ENCODE measurements at regions not wholly inside any gene's neighbourhood (a gene's known extent, or its start where the extent isn't known, plus 50 kb on each side); places are given as distances from the start of the nearest gene placed in this dataset.

GRCh38 chr2:117536139-117536538 lies 278.4 kb upstream of the DDX18 start:
- peak; percentile 29 for DNase-seq
- H3K9me3 ChIP-seq (ENCODE audit: low read length) = no peaks in the 10 kb centered on the region
- no peak overlapping the region for H3K9ac ChIP-seq (ENCODE audit: low read length)
- peak; percentile 27; the same call in 1 of the 2 replicates for ATAC-seq
- H3K27me3 ChIP-seq (ENCODE audit: low read length) = no peaks in the 10 kb centered on the region
- peak; percentile 51 for TF ChIP-seq CTCF (conservative IDR thresholded peaks at IDR 0.05; ENCODE audit: low read depth, low read length)
- no peak for TF ChIP-seq EZH2 (IDR thresholded peaks at IDR 0.05; ENCODE audit: low read length, unreplicated experiment)
- TF ChIP-seq EZH2phosphoT487 (IDR thresholded peaks at IDR 0.05; ENCODE audit: borderline replicate concordance, low read length) = no peak
- no peak overlapping the region for H3K4me3 ChIP-seq (ENCODE audit: low read length)
- no peak overlapping the region for H2AFZ ChIP-seq (ENCODE audit: low read length)
- ChIA-PET POLR2A (ENCODE audit: unreplicated experiment) (no interaction called here), CTCF (no interaction called here)
- no peaks in the 10 kb centered on the region for H3F3A ChIP-seq (ENCODE audit: low read length, unreplicated experiment)
- no peaks in the 10 kb centered on the region for H3K79me2 ChIP-seq (ENCODE audit: low read length)
- H3K4me1 ChIP-seq (ENCODE audit: insufficient read depth, low read length) = no peaks in the 10 kb centered on the region
- intact Hi-C loops (cut with micrococcal nuclease) = no loop called here
- H3K9me2 ChIP-seq (replicated peaks; ENCODE audit: low read length) = no peaks in the 10 kb centered on the region
- no peak overlapping the region for H3K4me2 ChIP-seq (ENCODE audit: low read length)
- H3K27ac ChIP-seq (ENCODE audit: low read length) = no peak overlapping the region
- H4K20me1 ChIP-seq (ENCODE audit: low read length) = no peaks in the 10 kb centered on the region
- no peaks in the 10 kb centered on the region for H3K36me3 ChIP-seq (ENCODE audit: low read depth, low read length)
- BruUV-seq (replicated peaks) = no TSS peak

- DNase-seq (no peak), ATAC-seq (no peak)
- Histone ChIP-seq H3F3A (ENCODE audit: low read length, unreplicated experiment) (no peaks in the 10 kb centered on the region), H3K79me2 (ENCODE audit: low read length) (no peaks in the 10 kb centered on the region), H3K4me1 (ENCODE audit: insufficient read depth, low read length) (no peaks in the 10 kb centered on the region), H2AFZ (ENCODE audit: low read length) (no peak overlapping the region), H3K9me3 (ENCODE audit: low read length) (no peaks in the 10 kb centered on the region), H3K27ac (ENCODE audit: low read length) (no peak overlapping the region), H3K9me2 (replicated peaks; ENCODE audit: low read length) (no peaks in the 10 kb centered on the region), H3K4me3 (ENCODE audit: low read length) (no peak overlapping the region), H3K27me3 (ENCODE audit: low read length) (no peaks in the 10 kb centered on the region), H3K9ac (ENCODE audit: low read length) (no peak overlapping the region), H4K20me1 (ENCODE audit: low read length) (no peaks in the 10 kb centered on the region), H3K4me2 (ENCODE audit: low read length) (no peak overlapping the region), H3K36me3 (ENCODE audit: low read depth, low read length) (no peaks in the 10 kb centered on the region)
- intact Hi-C loops (cut with micrococcal nuclease) = no loop called here
- POLR2A ChIA-PET (ENCODE audit: unreplicated experiment) = no interaction called here
- BruUV-seq (replicated peaks) = no TSS peak
- TF ChIP-seq EZH2 (IDR thresholded peaks at IDR 0.05; ENCODE audit: low read length, unreplicated experiment) (no peak), EZH2phosphoT487 (IDR thresholded peaks at IDR 0.05; ENCODE audit: borderline replicate concordance, low read length) (no peak), CTCF (conservative IDR thresholded peaks at IDR 0.05; ENCODE audit: low read depth, low read length) (no peak)
- CTCF ChIA-PET = no interaction called here
Observed at GRCh38 chr2:117537032-117537431, 277.5 kb upstream of the DDX18 start.

GRCh38 chr2:117551858-117552257 lies 262.6 kb upstream of the DDX18 start:
- Histone ChIP-seq H4K20me1 (ENCODE audit: low read length) (no peaks in the 10 kb centered on the region), H3F3A (ENCODE audit: low read length, unreplicated experiment) (no peaks in the 10 kb centered on the region), H3K9me2 (replicated peaks; ENCODE audit: low read length) (no peaks in the 10 kb centered on the region), H3K4me1 (ENCODE audit: insufficient read depth, low read length) (no peaks in the 10 kb centered on the region), H3K9ac (ENCODE audit: low read length) (no peak overlapping the region), H3K27me3 (ENCODE audit: low read length) (peaks cover 9% of the 10 kb centered on the region; the same call in 1 of the 2 replicates), H3K4me2 (ENCODE audit: low read length) (no peak overlapping the region), H3K36me3 (ENCODE audit: low read depth, low read length) (no peaks in the 10 kb centered on the region), H3K9me3 (ENCODE audit: low read length) (0 out of 2 replicates have a peak, but pooled peaks cover 5% of the 10 kb centered on the region), H3K4me3 (ENCODE audit: low read length) (no peak overlapping the region), H2AFZ (ENCODE audit: low read length) (no peak overlapping the region), H3K79me2 (ENCODE audit: low read length) (no peaks in the 10 kb centered on the region), H3K27ac (ENCODE audit: low read length) (no peak overlapping the region)
- BruUV-seq (replicated peaks) = no TSS peak
- ATAC-seq (no peak), DNase-seq (no peak)
- ChIA-PET CTCF (no interaction called here), POLR2A (ENCODE audit: unreplicated experiment) (no interaction called here)
- intact Hi-C loops (cut with micrococcal nuclease) = no loop called here
- TF ChIP-seq CTCF (conservative IDR thresholded peaks at IDR 0.05; ENCODE audit: low read depth, low read length) = no peak
- TF ChIP-seq EZH2phosphoT487 (IDR thresholded peaks at IDR 0.05; ENCODE audit: borderline replicate concordance, low read length) = no peak
- TF ChIP-seq EZH2 (IDR thresholded peaks at IDR 0.05; ENCODE audit: low read length, unreplicated experiment) = no peak

All from PC-3 (cell line).